ENCODE measurements at regions not wholly inside any gene's neighbourhood (a gene's known extent, or its start where the extent isn't known, plus 50 kb on each side); places are given as distances from the start of the nearest gene placed in this dataset.

DNA sequence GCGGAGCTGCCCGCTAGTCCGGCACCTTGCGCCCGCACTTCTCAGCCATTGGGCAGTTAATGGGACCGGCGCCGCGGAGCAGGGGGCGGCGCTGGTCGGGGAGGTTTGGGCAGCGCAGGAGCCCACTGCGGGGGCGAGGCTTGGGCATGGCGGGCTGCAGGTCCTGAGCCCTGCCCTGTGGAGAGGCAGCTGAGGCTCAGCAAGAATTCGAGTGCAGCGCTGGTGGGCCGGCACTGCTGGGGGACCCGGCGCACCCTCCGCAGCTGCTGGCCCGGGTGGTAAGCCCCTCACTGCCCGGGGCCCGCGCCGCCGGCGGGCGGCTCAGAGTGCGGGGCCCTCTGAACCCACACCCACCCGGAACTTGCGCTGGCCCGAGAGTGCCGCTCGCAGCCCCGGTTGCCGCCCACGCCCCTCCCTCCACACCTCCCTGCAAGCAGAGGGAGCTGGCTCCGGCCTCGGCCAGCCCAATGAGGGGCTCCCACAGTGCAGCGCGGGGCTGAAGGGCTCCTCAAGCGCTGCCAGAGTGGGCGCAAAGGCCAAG, 835.0 kb downstream of the TBL1XR1 start:
- TF ChIP-seq EZH2 (IDR thresholded peaks at IDR 0.05; ENCODE audit: insufficient read depth, poor library complexity, severe bottlenecking) (no peak), EZH2phosphoT487 (IDR thresholded peaks at IDR 0.05; ENCODE audit: insufficient read depth, low read depth) (no peak)
